ENCODE measurements at regions not wholly inside any gene's neighbourhood (a gene's known extent, or its start where the extent isn't known, plus 50 kb on each side); places are given as distances from the start of the nearest gene placed in this dataset.

DNA sequence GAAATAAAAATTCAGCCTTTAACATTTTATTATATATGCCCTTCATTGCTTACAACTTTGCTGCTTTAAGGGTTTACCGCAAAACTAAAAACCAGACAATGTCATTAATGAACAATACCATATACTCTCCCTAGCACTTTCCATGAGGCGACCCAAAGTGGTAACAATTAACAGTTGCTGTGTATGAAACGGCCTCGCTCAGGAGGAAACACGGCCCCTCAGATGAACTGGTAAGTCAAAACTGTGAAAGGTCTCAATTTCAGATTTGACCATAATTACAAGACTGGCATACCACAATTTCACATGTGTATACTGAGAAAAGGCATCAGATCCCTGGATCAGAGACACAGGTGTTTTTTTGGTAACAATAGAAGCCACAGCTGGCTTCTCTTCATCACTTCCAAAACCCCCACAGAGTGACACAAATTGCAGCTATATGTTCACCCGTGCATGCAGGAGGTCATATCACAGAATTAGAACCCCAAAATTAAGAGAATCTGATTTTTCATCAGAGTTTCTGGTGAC lies 611.9 kb upstream of the ADAMTS5 start:
- no peak for TF ChIP-seq GATA1 (IDR thresholded peaks at IDR 0.05; ENCODE audit: low read depth, low read length)
- TF ChIP-seq POLR2A (IDR thresholded peaks at IDR 0.05; ENCODE audit: low read length) = no peak
- no peak for DNase-seq

GRCh38 chr21:27572696-27573095 lies 605.8 kb upstream of the ADAMTS5 start:
- no peak for TF ChIP-seq GATA1 (IDR thresholded peaks at IDR 0.05; ENCODE audit: low read depth, low read length)
- TF ChIP-seq POLR2A (IDR thresholded peaks at IDR 0.05; ENCODE audit: low read length) = no peak
- no peak for DNase-seq

- DNase-seq = no peak
Observed at GRCh38 chr21:27571706-27572105, 604.8 kb upstream of the ADAMTS5 start.

DNA sequence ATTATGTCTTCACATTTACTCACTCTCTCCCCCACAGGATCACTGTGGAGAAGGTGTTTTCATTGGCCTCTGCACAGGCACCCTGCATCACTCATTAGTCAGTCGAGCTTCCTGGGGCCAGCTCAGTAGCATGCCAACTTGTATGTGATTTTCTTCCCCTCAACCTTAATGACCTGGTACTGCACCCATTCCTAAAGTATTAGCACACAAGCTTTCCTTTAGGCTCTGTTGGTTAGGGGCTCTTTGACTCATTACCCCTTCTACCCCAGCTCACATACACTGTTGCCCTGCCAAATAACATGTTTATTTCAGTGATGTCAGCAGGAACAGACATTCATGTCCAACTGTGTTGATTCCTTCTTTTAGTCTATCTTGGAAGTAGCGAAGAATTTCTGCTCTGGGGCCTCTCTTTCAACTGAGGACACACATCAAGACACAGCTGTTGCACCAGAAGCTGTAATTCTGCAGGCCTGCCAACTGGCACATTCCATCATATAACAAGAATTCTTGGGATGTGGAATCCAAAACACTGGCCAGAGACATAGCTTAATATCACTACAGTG lies 603.5 kb upstream of the ADAMTS5 start:
- no peak for TF ChIP-seq GATA1 (IDR thresholded peaks at IDR 0.05; ENCODE audit: low read depth, low read length)
- DNase-seq = no peak

More at GRCh38 chr21:27571706-27572105, 604.8 kb upstream of the ADAMTS5 start:
- TF ChIP-seq POLR2A (IDR thresholded peaks at IDR 0.05; ENCODE audit: low read length) (no peak), GATA1 (IDR thresholded peaks at IDR 0.05; ENCODE audit: low read depth, low read length) (no peak)

DNA sequence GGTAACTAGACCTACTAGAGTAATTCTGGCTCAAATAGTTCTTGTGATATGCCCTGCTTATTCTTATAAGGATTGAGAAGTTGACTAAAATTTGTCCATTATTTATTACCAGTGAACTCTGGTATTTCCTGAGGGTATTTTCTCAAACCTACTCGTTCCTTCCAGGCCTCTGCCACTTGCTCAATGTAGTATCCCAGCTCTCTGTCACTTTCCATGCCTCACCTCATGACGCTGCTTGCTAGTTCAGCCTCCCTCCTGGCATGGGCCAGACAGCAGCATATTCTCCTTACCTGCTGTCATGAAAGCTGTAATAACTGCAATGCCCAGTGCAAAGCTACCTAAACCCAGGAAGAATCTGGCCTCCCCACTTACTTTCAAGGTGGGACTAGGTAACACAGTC lies 602.9 kb upstream of the ADAMTS5 start:
- no peak for DNase-seq
- TF ChIP-seq POLR2A (IDR thresholded peaks at IDR 0.05; ENCODE audit: low read length) (no peak), GATA1 (IDR thresholded peaks at IDR 0.05; ENCODE audit: low read depth, low read length) (no peak)

GRCh38 chr21:27569091-27569490 lies 602.2 kb upstream of the ADAMTS5 start:
- TF ChIP-seq GATA1 (IDR thresholded peaks at IDR 0.05; ENCODE audit: low read depth, low read length) (no peak), POLR2A (IDR thresholded peaks at IDR 0.05; ENCODE audit: low read length) (no peak)
- DNase-seq = no peak

DNA sequence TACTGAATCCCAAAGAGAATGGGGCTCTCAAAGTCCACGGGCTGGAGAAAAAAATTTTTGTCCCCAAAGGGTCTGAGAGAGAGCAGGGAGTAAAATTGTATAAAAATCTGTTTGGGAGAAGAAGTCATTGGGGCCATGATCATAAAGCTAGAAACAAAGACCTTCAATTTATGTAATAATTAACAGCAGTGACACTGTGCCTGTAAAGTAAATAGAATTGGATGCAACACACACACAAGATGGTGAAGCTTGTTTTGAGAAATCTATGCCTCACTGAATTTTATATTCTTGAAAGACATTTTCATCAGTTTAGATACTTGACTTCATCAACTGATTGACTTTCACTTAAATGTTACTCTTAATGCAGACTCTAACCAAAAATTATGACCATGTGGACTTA lies 600.5 kb upstream of the ADAMTS5 start:
- no peak for DNase-seq
- TF ChIP-seq POLR2A (IDR thresholded peaks at IDR 0.05; ENCODE audit: low read length) (no peak), GATA1 (IDR thresholded peaks at IDR 0.05; ENCODE audit: low read depth, low read length) (no peak)

GRCh38 chr21:27566521-27566920 lies 599.6 kb upstream of the ADAMTS5 start:
- DNase-seq = no peak
- TF ChIP-seq GATA1 (IDR thresholded peaks at IDR 0.05; ENCODE audit: low read depth, low read length) = no peak
- no peak for TF ChIP-seq POLR2A (IDR thresholded peaks at IDR 0.05; ENCODE audit: low read length)

DNA sequence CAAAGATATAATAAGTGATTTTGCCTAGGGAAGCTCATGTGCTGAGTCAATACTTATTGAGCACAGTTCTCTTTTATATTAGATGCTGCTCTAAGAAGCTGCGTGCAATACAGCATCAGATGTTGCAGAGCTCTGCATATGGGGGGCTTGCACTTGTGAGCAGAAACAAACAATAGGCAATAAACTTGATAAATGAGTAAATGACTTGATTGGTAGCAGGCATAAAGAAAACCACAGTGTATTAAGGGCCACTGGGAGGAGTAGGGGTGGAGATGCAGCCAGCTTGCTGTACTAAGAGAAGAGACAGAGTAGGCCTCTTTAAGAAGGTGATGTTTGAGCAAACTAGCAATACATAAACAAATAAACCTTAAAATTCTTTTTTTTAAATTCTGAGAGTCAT lies 598.5 kb upstream of the ADAMTS5 start:
- no peak for DNase-seq
- TF ChIP-seq POLR2A (IDR thresholded peaks at IDR 0.05; ENCODE audit: low read length) (no peak), GATA1 (IDR thresholded peaks at IDR 0.05; ENCODE audit: low read depth, low read length) (no peak)

DNA sequence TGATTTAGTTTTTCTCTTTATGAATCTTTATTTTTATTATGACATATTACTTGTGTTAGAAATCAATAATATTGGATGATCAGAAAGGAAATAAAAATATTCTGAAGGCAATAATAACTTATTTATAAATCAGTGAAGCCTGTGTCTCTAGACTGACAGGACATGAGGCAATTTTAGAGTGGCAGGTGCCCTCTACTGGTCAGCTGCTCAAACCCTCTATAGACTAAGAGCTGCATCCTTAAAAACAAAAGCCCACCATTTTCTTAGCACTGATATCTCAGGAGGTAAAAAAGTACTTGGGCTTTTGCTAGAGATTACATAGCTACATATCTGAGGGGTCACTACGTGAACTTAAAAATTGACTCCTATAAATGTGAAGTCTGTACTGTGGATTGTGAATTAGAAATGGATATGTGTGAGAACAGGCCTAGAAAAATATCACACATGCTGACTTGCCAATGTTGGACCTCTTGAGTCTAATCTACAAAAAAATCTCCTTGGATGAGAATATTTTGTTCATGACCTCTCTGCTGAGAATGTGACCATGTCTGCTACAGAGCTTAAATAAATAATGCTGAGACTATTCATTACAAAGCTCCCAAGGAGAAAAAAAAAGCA lies 597.9 kb upstream of the ADAMTS5 start:
- DNase-seq = peak; percentile 0 to 5
- TF ChIP-seq POLR2A (IDR thresholded peaks at IDR 0.05; ENCODE audit: low read length) (no peak), GATA1 (IDR thresholded peaks at IDR 0.05; ENCODE audit: low read depth, low read length) (no peak)

DNA sequence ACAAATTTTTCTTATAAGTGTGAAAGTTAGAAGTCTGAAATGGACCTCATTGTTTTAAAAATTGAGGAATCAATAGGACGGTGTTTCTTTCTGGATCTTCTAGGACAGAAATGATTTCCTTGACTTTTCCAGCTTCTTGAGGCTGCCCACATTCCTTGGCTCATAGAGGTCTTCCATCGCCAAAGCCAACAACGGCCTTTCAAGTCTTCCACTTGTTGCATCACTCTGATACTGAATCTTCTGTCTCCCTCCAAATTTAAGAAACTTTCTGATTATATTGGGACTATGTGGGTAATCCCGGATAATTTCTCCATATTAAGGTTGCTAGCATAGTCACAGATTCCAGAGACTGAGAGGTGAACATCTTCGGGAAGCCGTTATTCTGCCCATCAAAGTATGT lies 595.4 kb upstream of the ADAMTS5 start:
- DNase-seq = no peak
- TF ChIP-seq POLR2A (IDR thresholded peaks at IDR 0.05; ENCODE audit: low read length) (no peak), GATA1 (IDR thresholded peaks at IDR 0.05; ENCODE audit: low read depth, low read length) (no peak)

DNA sequence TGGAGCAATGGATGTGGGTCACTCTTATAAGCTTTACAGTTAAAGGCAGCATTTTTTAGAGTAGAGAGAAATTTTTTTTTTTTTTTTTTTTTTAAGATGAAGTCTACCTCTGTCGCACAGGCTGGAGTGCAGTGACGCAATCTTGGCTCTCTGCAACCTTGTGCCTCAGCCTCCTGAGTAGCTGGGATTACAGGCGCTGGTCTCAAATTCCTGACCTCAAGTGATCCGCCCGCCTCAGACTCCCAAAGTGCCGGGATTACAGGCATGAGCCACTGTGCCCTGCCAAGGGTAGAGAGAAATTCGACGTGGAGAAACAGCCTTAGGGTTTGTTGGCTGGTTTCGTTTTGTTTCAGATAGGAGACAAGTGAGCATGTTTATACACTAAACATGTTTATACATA lies 594.2 kb upstream of the ADAMTS5 start:
- TF ChIP-seq GATA1 (IDR thresholded peaks at IDR 0.05; ENCODE audit: low read depth, low read length) = no peak
- TF ChIP-seq POLR2A (IDR thresholded peaks at IDR 0.05; ENCODE audit: low read length) = no peak
- DNase-seq = no peak

GRCh38 chr21:27557356-27557755 lies 590.5 kb upstream of the ADAMTS5 start:
- TF ChIP-seq POLR2A (IDR thresholded peaks at IDR 0.05; ENCODE audit: low read length) (no peak), GATA1 (IDR thresholded peaks at IDR 0.05; ENCODE audit: low read depth, low read length) (no peak)
- DNase-seq = no peak

DNA sequence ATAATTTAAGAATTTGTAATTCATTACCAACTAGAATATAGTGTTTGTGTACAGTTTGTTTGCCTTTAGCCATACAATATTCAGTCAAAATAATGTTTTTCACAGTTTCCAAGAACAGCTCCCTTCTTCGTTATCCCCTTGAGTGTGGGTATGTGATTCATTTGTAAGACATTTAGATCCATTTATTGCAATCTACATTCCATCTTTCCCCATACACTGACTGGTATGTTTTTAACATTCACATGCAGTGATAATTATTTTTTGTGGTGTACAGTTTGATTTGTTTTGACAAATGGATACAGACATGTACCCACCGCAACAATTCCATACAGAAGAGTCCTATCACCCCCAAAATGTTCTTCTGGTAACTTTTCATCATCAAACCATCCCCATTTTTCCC lies 589.1 kb upstream of the ADAMTS5 start:
- TF ChIP-seq POLR2A (IDR thresholded peaks at IDR 0.05; ENCODE audit: low read length) = no peak
- TF ChIP-seq GATA1 (IDR thresholded peaks at IDR 0.05; ENCODE audit: low read depth, low read length) = no peak
- DNase-seq = no peak

DNA sequence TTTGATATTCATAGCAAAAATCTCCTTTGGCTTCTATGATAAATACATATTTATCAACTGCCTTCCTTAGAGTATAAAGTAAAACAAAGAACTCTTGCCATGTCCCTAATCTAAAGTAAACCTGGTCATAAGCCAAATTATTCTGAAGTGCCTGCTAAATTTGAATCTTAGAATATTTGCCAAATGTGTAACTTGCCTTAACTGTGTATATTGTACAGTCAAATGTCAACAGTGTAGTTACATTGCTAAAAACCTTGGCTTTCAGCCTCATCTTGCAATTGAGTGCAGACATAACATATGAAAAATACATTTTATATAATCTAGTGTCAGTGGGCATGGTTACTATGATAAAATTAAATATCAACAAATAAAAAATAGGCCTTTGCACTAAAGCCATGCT lies 583.4 kb upstream of the ADAMTS5 start:
- DNase-seq = no peak
- TF ChIP-seq GATA1 (IDR thresholded peaks at IDR 0.05; ENCODE audit: low read depth, low read length) = no peak
- no peak for TF ChIP-seq POLR2A (IDR thresholded peaks at IDR 0.05; ENCODE audit: low read length)
